H1 (cell line): ENCODE measurements at regions not wholly inside any gene's neighbourhood (a gene's known extent, or its start where the extent isn't known, plus 50 kb on each side); places are given as distances from the start of the nearest gene placed in this dataset.
"Not testable (repeated sequence)": the region's sequence is repeated elsewhere in the genome, so short reads cannot be mapped to it uniquely, and the experiment has no call there.

Experiments used
- CTCF ChIA-PET: fragments of 300-600 bp; sonication (Branson Sonifier 250); formaldehyde crosslinking; loops from one replicate; lab custom pipeline; 2021; ENCODE audit not compliant: partially characterized antibody; lab: Charles Lee
- POLR2A ChIA-PET: fragments of 300-600 bp; sonication (Branson Sonifier 250); formaldehyde crosslinking; loops from one replicate; lab custom pipeline; 2021; ENCODE audit warnings: inconsistent platforms; ENCODE audit not compliant: partially characterized antibody; lab: Charles Lee
- DNase-seq, 2 experiments: peaks; one replicate each; pipeline versions ENCODE4 v3.0.0 to v3.0.0-alpha.2; 2010 to 2022; ENCODE audit warnings: low spot score in 2 of 2, low read depth in 1 of 2, mixed read lengths in 1 of 2
- FAIRE-seq: peaks from 2 replicates; lab custom pipeline; 2011; peaks lifted over from hg19 to GRCh38; lab: Jason Lieb, UNC
- H2AFZ ChIP-seq: 2 replicates; pipeline ENCODE4 v1.8.1; 2012; ENCODE audit warnings: low read length, inconsistent platforms
- H2AK5ac ChIP-seq: 2 replicates; pipeline ENCODE4 v1.6.1; 2013; ENCODE audit warnings: low read depth, low read length
- H2BK120ac ChIP-seq: replicated peaks from 2 replicates; pipeline ENCODE3; 2013; ENCODE audit warnings: low read depth, low read length, inconsistent platforms
- H2BK12ac ChIP-seq: 2 replicates; pipeline ENCODE4 v1.6.1; 2013; ENCODE audit warnings: low read depth, low read length
- H2BK15ac ChIP-seq: 2 replicates; pipeline ENCODE4 v1.6.1; 2013; ENCODE audit warnings: low read length
- H2BK20ac ChIP-seq: 2 replicates; pipeline ENCODE4 v1.6.1; 2013; ENCODE audit warnings: low read length
- H2BK5ac ChIP-seq: 2 replicates; pipeline ENCODE4 v1.6.1; 2013; ENCODE audit warnings: low read depth, low read length
- H3K14ac ChIP-seq: 2 replicates; pipeline ENCODE4 v1.6.1; 2013; ENCODE audit warnings: inconsistent platforms; ENCODE audit not compliant: insufficient read length
- H3K18ac ChIP-seq: 2 replicates; pipeline ENCODE4 v1.6.1; 2013; ENCODE audit warnings: low read length; ENCODE audit errors: extremely low read depth
- H3K23ac ChIP-seq: 2 replicates; pipeline ENCODE4 v1.6.1; 2013; ENCODE audit warnings: inconsistent platforms; ENCODE audit not compliant: insufficient read length
- H3K23me2 ChIP-seq: 2 replicates; pipeline ENCODE4 v1.6.1; 2013; ENCODE audit warnings: low read depth, low read length
- H3K27ac ChIP-seq: 2 replicates; pipeline ENCODE4 v1.6.1; 2011; ENCODE audit warnings: low read depth, low read length, inconsistent platforms
- H3K27me3 ChIP-seq, 4 experiments: replicated peaks in 1 of 4; 1 replicate in 1 of 4; 2 replicates in 3 of 4; pipeline versions ENCODE4 v1.6.1 to v1.8.1; 2011 to 2013; ENCODE audit warnings: low read length in 3 of 4, mild to moderate bottlenecking in 3 of 4, inconsistent platforms in 2 of 4, mixed read lengths in 2 of 4, moderate library complexity in 1 of 4; ENCODE audit not compliant: control insufficient read depth in 3 of 4, insufficient read depth in 3 of 4; ENCODE audit errors: extremely low read depth in 1 of 4
- H3K36me3 ChIP-seq, 4 experiments: 2 replicates each; pipeline versions ENCODE4 v1.6.1 to v1.8.1; 2011 to 2013; ENCODE audit warnings: mild to moderate bottlenecking in 4 of 4, low read length in 3 of 4, moderate library complexity in 2 of 4, control low read depth in 1 of 4, inconsistent platforms in 1 of 4; ENCODE audit not compliant: insufficient read depth in 4 of 4, control insufficient read depth in 2 of 4
- H3K4ac ChIP-seq: replicated peaks from 2 replicates; pipeline ENCODE3; 2013; ENCODE audit warnings: low read length, low read depth, mixed read lengths, inconsistent platforms; ENCODE audit not compliant: insufficient read length
- H3K4me1 ChIP-seq, 4 experiments: replicated peaks in 1 of 4; 1 replicate in 1 of 4; 2 replicates in 3 of 4; pipeline versions ENCODE4 v1.6.1 to v1.8.1; 2011 to 2013; ENCODE audit warnings: low read length in 3 of 4, inconsistent platforms in 2 of 4, mixed read lengths in 1 of 4; ENCODE audit not compliant: insufficient read depth in 4 of 4, control insufficient read depth in 3 of 4
- H3K4me2 ChIP-seq, 2 experiments: 2 replicates each; pipeline versions ENCODE4 v1.6.1 to v1.8.1; 2011 to 2013; ENCODE audit warnings: low read depth in 2 of 2, low read length in 2 of 2, control low read depth in 1 of 2, inconsistent platforms in 1 of 2, mild to moderate bottlenecking in 1 of 2; ENCODE audit not compliant: insufficient read depth in 1 of 2
- H3K4me3 ChIP-seq, 4 experiments: fragments of 200-600, 300-600 bp in 1 of 4; sonication (generic), shearing (Covaris generic), sonication (Bioruptor Twin) in 1 of 4; 2 replicates each; pipeline versions ENCODE4 v1.5.1 to v1.8.1; 2011 to 2016; ENCODE audit warnings: low read length in 4 of 4, low read depth in 3 of 4, control low read depth in 2 of 4, inconsistent platforms in 2 of 4, mild to moderate bottlenecking in 2 of 4, mixed read lengths in 1 of 4, moderate library complexity in 1 of 4; ENCODE audit not compliant: insufficient read depth in 2 of 4; ENCODE audit errors: extremely low read depth in 1 of 4
- H3K56ac ChIP-seq: replicated peaks from 2 replicates; pipeline ENCODE3; 2013; ENCODE audit warnings: low read depth, mild to moderate bottlenecking, mixed read lengths, low read length, inconsistent platforms; ENCODE audit not compliant: insufficient read length
- H3K79me1 ChIP-seq: 2 replicates; pipeline ENCODE4 v1.6.1; 2013; ENCODE audit warnings: low read depth, low read length, control low read depth
- H3K79me2 ChIP-seq, 2 experiments: 2 replicates each; pipeline versions ENCODE4 v1.6.1 to v1.8.1; 2012 to 2013; ENCODE audit warnings: low read length in 2 of 2, mild to moderate bottlenecking in 2 of 2, inconsistent platforms in 1 of 2; ENCODE audit not compliant: insufficient read depth in 2 of 2, control insufficient read depth in 1 of 2
- H3K9ac ChIP-seq, 4 experiments: replicated peaks in 1 of 4; 1 replicate in 1 of 4; 2 replicates in 3 of 4; pipeline versions ENCODE4 v1.6.1 to v1.8.1; 2011 to 2013; ENCODE audit warnings: low read depth in 3 of 4, low read length in 3 of 4, control low read depth in 2 of 4, mild to moderate bottlenecking in 2 of 4, moderate library complexity in 2 of 4, inconsistent platforms in 1 of 4; ENCODE audit errors: extremely low read depth in 1 of 4
- H3K9me3 ChIP-seq, 2 experiments: 2 replicates each; pipeline versions ENCODE4 v1.6.1 to v1.8.1; 2012 to 2013; ENCODE audit warnings: mild to moderate bottlenecking in 2 of 2, moderate library complexity in 2 of 2, control low read depth in 1 of 2, inconsistent platforms in 1 of 2, low read depth in 1 of 2, low read length in 1 of 2, mixed read lengths in 1 of 2; ENCODE audit not compliant: insufficient read depth in 2 of 2
- H4K20me1 ChIP-seq, 2 experiments: replicated peaks in 1 of 2; 2 replicates each; pipeline versions ENCODE3 to v1.8.1; 2011 to 2013; ENCODE audit warnings: inconsistent platforms in 2 of 2, low read length in 2 of 2, mild to moderate bottlenecking in 1 of 2; ENCODE audit not compliant: insufficient read depth in 2 of 2, control insufficient read depth in 1 of 2
- H4K5ac ChIP-seq: 2 replicates; pipeline ENCODE4 v1.6.1; 2013; ENCODE audit warnings: low read length, low read depth, mixed read lengths, inconsistent platforms; ENCODE audit not compliant: insufficient read length
- H4K8ac ChIP-seq: 2 replicates; pipeline ENCODE4 v1.8.0; 2013; ENCODE audit warnings: mild to moderate bottlenecking, moderate library complexity, low read length, inconsistent platforms; ENCODE audit not compliant: insufficient read depth; ENCODE audit errors: extremely low read depth
- H4K91ac ChIP-seq: replicated peaks from 2 replicates; pipeline ENCODE3; 2013; ENCODE audit warnings: low read length, mixed read lengths, inconsistent platforms; ENCODE audit not compliant: insufficient read length
- WGBS, 2 experiments: shearing (Covaris generic) in 1 of 2; methylation state at CpG; one replicate each; pipeline versions ENCODE4 v1.1.6 to v1.1.7; 2013 to 2015; ENCODE audit warnings: low lambda C conversion rate in 2 of 2, mixed read lengths in 2 of 2, inconsistent platforms in 1 of 2, low coverage in 1 of 2, missing lambda C conversion rate in 1 of 2; ENCODE audit not compliant: insufficient replicate concordance in 2 of 2, insufficient coverage in 1 of 2, insufficient read length in 1 of 2; ENCODE audit errors: extremely low coverage in 1 of 2, missing lambda C conversion rate in 1 of 2; 5-methylcytosine and 5-hydroxymethylcytosine counted together

DNA sequence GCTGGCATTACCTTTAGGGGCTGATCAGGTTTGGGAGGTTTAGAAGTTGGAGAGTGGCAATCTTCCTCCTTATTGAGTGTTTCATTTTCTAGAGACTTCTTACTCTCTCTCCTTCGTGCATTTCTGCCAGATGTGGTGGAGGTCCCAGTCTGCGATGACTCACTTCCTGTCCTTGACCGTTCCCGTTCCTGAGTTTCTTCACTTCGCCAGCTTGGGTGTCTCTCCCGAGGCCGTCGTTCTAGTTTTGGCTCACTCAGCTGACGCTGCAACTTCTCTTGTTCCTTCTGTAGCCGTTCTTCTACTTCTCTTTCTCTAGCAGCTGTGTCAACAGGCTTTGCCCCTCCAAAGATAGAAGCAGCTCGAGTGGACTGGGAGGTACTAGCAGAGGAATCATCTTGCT is 60.9 kb upstream of the ALG13 start:
- FAIRE-seq, H3K4me1 ChIP-seq, H3K4ac ChIP-seq, H3K4me3 ChIP-seq, H3K56ac ChIP-seq, H4K8ac ChIP-seq, H3K27ac ChIP-seq, H4K5ac ChIP-seq, H2BK120ac ChIP-seq, H3K23me2 ChIP-seq, H2BK15ac ChIP-seq, H3K4me2 ChIP-seq, H2BK5ac ChIP-seq, H3K18ac ChIP-seq, H3K79me1 ChIP-seq, H3K79me2 ChIP-seq, POLR2A ChIA-PET, H4K20me1 ChIP-seq, H3K27me3 ChIP-seq, H2AFZ ChIP-seq, H2AK5ac ChIP-seq, H2BK12ac ChIP-seq, H3K9me3 ChIP-seq, H3K9ac ChIP-seq, H3K36me3 ChIP-seq, H2BK20ac ChIP-seq, DNase-seq, H3K23ac ChIP-seq, H3K14ac ChIP-seq, H4K91ac ChIP-seq: not testable (repeated sequence)
- CTCF ChIA-PET: interaction anchor here (1.3 kb wide), 1 partner anchor 10 kb away, joined by 3 read pairs; no protein-coding TSS in a partner anchor
- 98% methylated on average over 9 of the region's 11 CpGs; no CpG with 5 or more reads in 1 of the 2 experiments for WGBS, 2 experiments
